ENCODE measurements at regions not wholly inside any gene's neighbourhood (a gene's known extent, or its start where the extent isn't known, plus 50 kb on each side); places are given as distances from the start of the nearest gene placed in this dataset.

- WGBS, 2 donors, result 62 to 67% methylated on average over 3 of the region's 3 CpGs
- TF ChIP-seq EP300 (IDR thresholded peaks at IDR 0.05) (peak; percentile 57 to 61), POLR2A (IDR thresholded peaks at IDR 0.05) (no peak)
These were observed 166.2 kb downstream of the ZNF365 start for GRCh38 chr10:62540389-62540788.

GRCh38 chr10:62541811-62542210 is 167.6 kb downstream of the ZNF365 start:
- no peak for TF ChIP-seq EP300 (IDR thresholded peaks at IDR 0.05)
- TF ChIP-seq CTCF (IDR thresholded peaks at IDR 0.05), result no peak
- no peak for TF ChIP-seq POLR2A (IDR thresholded peaks at IDR 0.05)
- WGBS, 2 donors, result 75 to 79% methylated on average over 7 of the region's 7 CpGs
- Histone ChIP-seq H3K27ac (no peak overlapping the region), H3K36me3 (no peaks in the 10 kb centered on the region), H3K4me3 (no peak overlapping the region), H3K4me1 (peaks cover 0 to 17% (median 0%) of the 10 kb centered on the region in 4 donors), H3K27me3 (no peaks in the 10 kb centered on the region), H3K9me3 (no peaks in the 10 kb centered on the region)
- peak in 1 of 2 donors; percentile 36 for DNase-seq (ENCODE audit: low spot score in 2 of 2)

More at GRCh38 chr10:62540389-62540788, 166.2 kb downstream of the ZNF365 start:
- no peak overlapping the region for H3K4me3 ChIP-seq
- H3K27me3 ChIP-seq, result no peaks in the 10 kb centered on the region
- peaks cover 0 to 9% (median 0%) of the 10 kb centered on the region in 4 donors for H3K4me1 ChIP-seq
- DNase-seq (ENCODE audit: low spot score in 2 of 2), result no peak
- H3K27ac ChIP-seq, result peak overlapping the region in 2 of 4 donors; percentile 1 to 14
- H3K36me3 ChIP-seq, result no peaks in the 10 kb centered on the region
- H3K9me3 ChIP-seq, result no peaks in the 10 kb centered on the region

- H3K27ac ChIP-seq, result no peak overlapping the region
- no peaks in the 10 kb centered on the region for H3K27me3 ChIP-seq
- TF ChIP-seq CTCF (IDR thresholded peaks at IDR 0.05) (no peak), POLR2A (IDR thresholded peaks at IDR 0.05) (no peak), EP300 (IDR thresholded peaks at IDR 0.05) (no peak)
- 80% methylated on average over 9 of the region's 9 CpGs for WGBS, 2 donors
- H3K36me3 ChIP-seq, result no peaks in the 10 kb centered on the region
- no peak overlapping the region for H3K4me3 ChIP-seq
- no peaks in the 10 kb centered on the region for H3K9me3 ChIP-seq
- peaks cover 0 to 17% (median 0%) of the 10 kb centered on the region in 4 donors for H3K4me1 ChIP-seq
- DNase-seq (ENCODE audit: low spot score in 2 of 2), result no peak
These were observed 169.6 kb downstream of the ZNF365 start for GRCh38 chr10:62543571-62544355.

GRCh38 chr10:62545160-62546066 is 171.2 kb downstream of the ZNF365 start:
- Histone ChIP-seq H3K27ac (peak overlapping the region in 3 of 4 donors; percentile 4 to 65 (median 60)), H3K4me1 (peaks cover 0 to 17% (median 0%) of the 10 kb centered on the region in 4 donors), H3K4me3 (no peak overlapping the region), H3K36me3 (no peaks in the 10 kb centered on the region), H3K27me3 (no peaks in the 10 kb centered on the region), H3K9me3 (no peaks in the 10 kb centered on the region)
- DNase-seq (ENCODE audit: low spot score in 2 of 2), result peak in 1 of 2 donors; percentile 51
- 43 to 53% methylated on average over 5 of the region's 5 CpGs for WGBS, 2 donors
- TF ChIP-seq POLR2A (IDR thresholded peaks at IDR 0.05), result no peak
- no peak for TF ChIP-seq CTCF (IDR thresholded peaks at IDR 0.05)
- TF ChIP-seq EP300 (IDR thresholded peaks at IDR 0.05), result peak; percentile 22 to 75

- Histone ChIP-seq H3K27ac (no peak overlapping the region), H3K27me3 (no peaks in the 10 kb centered on the region), H3K9me3 (no peaks in the 10 kb centered on the region), H3K36me3 (no peaks in the 10 kb centered on the region), H3K4me1 (peaks cover 0 to 17% (median 0%) of the 10 kb centered on the region in 4 donors), H3K4me3 (no peak overlapping the region)
- 64 to 72% methylated on average over 3 of the region's 3 CpGs for WGBS, 2 donors
- no peak for DNase-seq (ENCODE audit: low spot score in 2 of 2)
- no peak for TF ChIP-seq EP300 (IDR thresholded peaks at IDR 0.05)
These were observed 174.5 kb downstream of the ZNF365 start for GRCh38 chr10:62548686-62549085.

Measured in tibial nerve (tissue), 4 donors.